HEK293 (cell line): ENCODE measurements at regions not wholly inside any gene's neighbourhood (a gene's known extent, or its start where the extent isn't known, plus 50 kb on each side); places are given as distances from the start of the nearest gene placed in this dataset.

ENCODE experiments used
- CTCF ChIA-PET: fragments of 350-600 bp; formaldehyde crosslinking; extraction: SDS; loops from one replicate; lab custom pipeline; 2021; ENCODE audit warnings: antibody characterized with exemption; lab: Yijun Ruan, JAX
- POLR2A ChIA-PET: fragments of 300-600 bp; formaldehyde crosslinking; extraction: SDS; loops from one replicate; lab custom pipeline; 2020; ENCODE audit warnings: antibody characterized with exemption, inconsistent platforms; lab: Yijun Ruan, JAX
- H3K27ac ChIP-seq: fragments of 200-500 bp; sonication (Bioruptor generic); 2 replicates; pipeline ENCODE4 v1.5.1; 2014; ENCODE audit warnings: low read depth, low read length, control low read depth, inconsistent platforms; ENCODE audit errors: extremely low read depth
- H3K36me3 ChIP-seq, 2 experiments: fragments of 200-500 bp in 1 of 2; sonication (Bioruptor generic) in 1 of 2; 1 replicate in 1 of 2; 2 replicates in 1 of 2; pipeline ENCODE4 v1.5.1; 2014 to 2017; ENCODE audit warnings: inconsistent platforms in 2 of 2, low read length in 2 of 2; ENCODE audit not compliant: control insufficient read depth in 2 of 2, insufficient read depth in 1 of 2
- H3K4me1 ChIP-seq: fragments of 200-500 bp; sonication (Bioruptor generic); 2 replicates; pipeline ENCODE4 v1.5.1; 2014; ENCODE audit warnings: mild to moderate bottlenecking, low read length, inconsistent platforms; ENCODE audit not compliant: control insufficient read depth, insufficient read depth
- H3K4me3 ChIP-seq: 2 replicates; pipeline ENCODE4 v1.5.1; 2011; ENCODE audit warnings: low read depth, mild to moderate bottlenecking, control low read depth, low read length, moderate library complexity
- H3K9me3 ChIP-seq: fragments of 200-500 bp; sonication (Bioruptor generic); 2 replicates; pipeline ENCODE4 v1.5.1; 2014; ENCODE audit warnings: low read depth, low read length, inconsistent platforms; ENCODE audit not compliant: control insufficient read depth, insufficient read depth
- FEZF1 ChIP-seq: fragments of 450-650 bp; formaldehyde crosslinking; IDR thresholded peaks from 2 replicates; pipeline ENCODE4 v1.5.1; 2016; ENCODE audit warnings: missing biosample characterization, missing genetic modification characterization
- MEIS1 ChIP-seq: sonication (generic); formaldehyde crosslinking; IDR thresholded peaks from 2 replicates; pipeline ENCODE4 v1.8.1; 2022; ENCODE audit warnings: missing genetic modification reagents, mild to moderate bottlenecking, borderline replicate concordance
- PRDM6 ChIP-seq: fragments of 450-650 bp; formaldehyde crosslinking; IDR thresholded peaks from 2 replicates; pipeline ENCODE4 v1.5.1; 2017; ENCODE audit warnings: missing biosample characterization, missing genetic modification characterization
- REST ChIP-seq: fragments of 450-650 bp; formaldehyde crosslinking; IDR thresholded peaks from 2 replicates; pipeline ENCODE4 v1.5.1; 2016; ENCODE audit warnings: missing biosample characterization, missing genetic modification characterization
- WT1 ChIP-seq: fragments of 450-650 bp; formaldehyde crosslinking; IDR thresholded peaks from 2 replicates; pipeline ENCODE4 v1.5.1; 2016; ENCODE audit warnings: missing biosample characterization, missing genetic modification characterization
- ZBTB44 ChIP-seq: fragments of 450-650 bp; IDR thresholded peaks from 2 replicates; pipeline ENCODE4 v1.5.1; 2018; ENCODE audit warnings: missing biosample characterization, mild to moderate bottlenecking, missing genetic modification characterization
- ZBTB49 ChIP-seq: fragments of 450-650 bp; formaldehyde crosslinking; IDR thresholded peaks from 2 replicates; pipeline ENCODE4 v1.5.1; 2016; ENCODE audit warnings: missing biosample characterization, missing genetic modification characterization, low read depth
- ZNF10 ChIP-seq: fragments of 450-650 bp; formaldehyde crosslinking; IDR thresholded peaks from 2 replicates; pipeline ENCODE4 v1.5.1; 2017; ENCODE audit warnings: missing biosample characterization, missing genetic modification characterization
- ZNF121 ChIP-seq: fragments of 450-650 bp; formaldehyde crosslinking; IDR thresholded peaks from 2 replicates; pipeline ENCODE4 v1.5.1; 2016; ENCODE audit warnings: missing biosample characterization, missing genetic modification characterization
- ZNF146 ChIP-seq: fragments of 450-650 bp; formaldehyde crosslinking; IDR thresholded peaks from 2 replicates; pipeline ENCODE4 v1.5.1; 2016; ENCODE audit warnings: missing biosample characterization, missing genetic modification characterization
- ZNF175 ChIP-seq: fragments of 450-650 bp; formaldehyde crosslinking; IDR thresholded peaks from 2 replicates; pipeline ENCODE4 v1.5.1; 2016; ENCODE audit warnings: missing biosample characterization, missing genetic modification characterization
- ZNF19 ChIP-seq: fragments of 450-650 bp; formaldehyde crosslinking; IDR thresholded peaks from 2 replicates; pipeline ENCODE4; 2016; ENCODE audit warnings: missing biosample characterization, missing genetic modification characterization, low read depth
- ZNF292 ChIP-seq: fragments of 450-650 bp; formaldehyde crosslinking; IDR thresholded peaks from 2 replicates; pipeline ENCODE4 v1.5.1; 2016; ENCODE audit warnings: low read depth, missing biosample characterization, missing genetic modification characterization, borderline replicate concordance
- ZNF302 ChIP-seq: fragments of 450-650 bp; formaldehyde crosslinking; IDR thresholded peaks from 2 replicates; pipeline ENCODE4 v1.5.1; 2016; ENCODE audit warnings: missing biosample characterization, missing genetic modification characterization, low read depth
- ZNF530 ChIP-seq: fragments of 450-650 bp; formaldehyde crosslinking; IDR thresholded peaks from 2 replicates; pipeline ENCODE4 v1.5.1; 2016; ENCODE audit warnings: low read depth, missing biosample characterization, missing genetic modification characterization
- ZNF558 ChIP-seq: fragments of 450-650 bp; formaldehyde crosslinking; IDR thresholded peaks from 2 replicates; pipeline ENCODE4 v1.5.1; 2016; ENCODE audit warnings: missing biosample characterization, missing genetic modification characterization
- ZNF785 ChIP-seq: fragments of 450-650 bp; formaldehyde crosslinking; IDR thresholded peaks from 2 replicates; pipeline ENCODE4 v1.5.1; 2016; ENCODE audit warnings: missing biosample characterization, missing genetic modification characterization
- ZNF792 ChIP-seq: fragments of 450-650 bp; formaldehyde crosslinking; IDR thresholded peaks from 2 replicates; pipeline ENCODE4 v1.5.1; 2016; ENCODE audit warnings: missing biosample characterization, missing genetic modification characterization
- ZNF837 ChIP-seq: fragments of 450-650 bp; formaldehyde crosslinking; IDR thresholded peaks from 2 replicates; pipeline ENCODE4 v1.5.1; 2016; ENCODE audit warnings: missing biosample characterization, missing genetic modification characterization
- ZSCAN16 ChIP-seq: fragments of 450-650 bp; formaldehyde crosslinking; IDR thresholded peaks from 2 replicates; pipeline ENCODE4 v1.5.1; 2016; ENCODE audit warnings: missing biosample characterization, missing genetic modification characterization
- TF ChIP-seq, protein P1 (sequence below): fragments of 450-650 bp; formaldehyde crosslinking; IDR thresholded peaks from 2 replicates; pipeline ENCODE4 v1.5.1; 2017; ENCODE audit warnings: missing biosample characterization, missing genetic modification characterization
- TF ChIP-seq, protein P2 (sequence below): fragments of 450-650 bp; formaldehyde crosslinking; IDR thresholded peaks from 2 replicates; pipeline ENCODE4 v1.5.1; 2016; ENCODE audit warnings: missing biosample characterization, missing genetic modification characterization

GRCh38 chr9:126165755-126166154 lies 160.9 kb upstream of the MVB12B start (continued):
- TF ChIP-seq, protein P1, sequence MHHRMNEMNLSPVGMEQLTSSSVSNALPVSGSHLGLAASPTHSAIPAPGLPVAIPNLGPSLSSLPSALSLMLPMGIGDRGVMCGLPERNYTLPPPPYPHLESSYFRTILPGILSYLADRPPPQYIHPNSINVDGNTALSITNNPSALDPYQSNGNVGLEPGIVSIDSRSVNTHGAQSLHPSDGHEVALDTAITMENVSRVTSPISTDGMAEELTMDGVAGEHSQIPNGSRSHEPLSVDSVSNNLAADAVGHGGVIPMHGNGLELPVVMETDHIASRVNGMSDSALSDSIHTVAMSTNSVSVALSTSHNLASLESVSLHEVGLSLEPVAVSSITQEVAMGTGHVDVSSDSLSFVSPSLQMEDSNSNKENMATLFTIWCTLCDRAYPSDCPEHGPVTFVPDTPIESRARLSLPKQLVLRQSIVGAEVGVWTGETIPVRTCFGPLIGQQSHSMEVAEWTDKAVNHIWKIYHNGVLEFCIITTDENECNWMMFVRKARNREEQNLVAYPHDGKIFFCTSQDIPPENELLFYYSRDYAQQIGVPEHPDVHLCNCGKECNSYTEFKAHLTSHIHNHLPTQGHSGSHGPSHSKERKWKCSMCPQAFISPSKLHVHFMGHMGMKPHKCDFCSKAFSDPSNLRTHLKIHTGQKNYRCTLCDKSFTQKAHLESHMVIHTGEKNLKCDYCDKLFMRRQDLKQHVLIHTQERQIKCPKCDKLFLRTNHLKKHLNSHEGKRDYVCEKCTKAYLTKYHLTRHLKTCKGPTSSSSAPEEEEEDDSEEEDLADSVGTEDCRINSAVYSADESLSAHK (tag by site-specific recombination): no peak
- no peak for TF ChIP-seq ZNF19 (tag by site-specific recombination)
- no peak for TF ChIP-seq REST (tag by site-specific recombination)
- no peak for TF ChIP-seq ZNF558 (tag by site-specific recombination)
- TF ChIP-seq ZNF785 (tag by site-specific recombination): no peak
- no peak for TF ChIP-seq ZBTB44
- TF ChIP-seq ZNF292 (tag by site-specific recombination): no peak
- TF ChIP-seq, protein P2, sequence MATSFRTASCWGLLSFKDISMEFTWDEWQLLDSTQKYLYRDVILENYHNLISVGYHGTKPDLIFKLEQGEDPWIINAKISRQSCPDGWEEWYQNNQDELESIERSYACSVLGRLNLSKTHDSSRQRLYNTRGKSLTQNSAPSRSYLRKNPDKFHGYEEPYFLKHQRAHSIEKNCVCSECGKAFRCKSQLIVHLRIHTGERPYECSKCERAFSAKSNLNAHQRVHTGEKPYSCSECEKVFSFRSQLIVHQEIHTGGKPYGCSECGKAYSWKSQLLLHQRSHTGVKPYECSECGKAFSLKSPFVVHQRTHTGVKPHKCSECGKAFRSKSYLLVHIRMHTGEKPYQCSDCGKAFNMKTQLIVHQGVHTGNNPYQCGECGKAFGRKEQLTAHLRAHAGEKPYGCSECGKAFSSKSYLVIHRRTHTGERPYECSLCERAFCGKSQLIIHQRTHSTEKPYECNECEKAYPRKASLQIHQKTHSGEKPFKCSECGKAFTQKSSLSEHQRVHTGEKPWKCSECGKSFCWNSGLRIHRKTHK: no peak
- TF ChIP-seq ZNF121: no peak
- no peak for TF ChIP-seq ZBTB49
- no peak for TF ChIP-seq ZNF175
- TF ChIP-seq MEIS1 (CRISPR knock-in tag): no peak
- TF ChIP-seq ZSCAN16 (tag by site-specific recombination): no peak

GRCh38 chr9:126166291-126166690 lies 160.3 kb upstream of the MVB12B start:
- ChIA-PET CTCF (no interaction called here), POLR2A (no interaction called here)
- Histone ChIP-seq H3K36me3 (no peaks in the 10 kb centered on the region), H3K4me1 (no peaks in the 10 kb centered on the region), H3K4me3 (no peak overlapping the region), H3K9me3 (no peaks in the 10 kb centered on the region), H3K27ac (no peak overlapping the region)
- TF ChIP-seq ZNF530 (tag by site-specific recombination) (no peak), ZNF792 (tag by site-specific recombination) (no peak), FEZF1 (no peak), WT1 (tag by site-specific recombination) (no peak), ZNF10 (tag by site-specific recombination) (no peak), ZNF837 (tag by site-specific recombination) (no peak), ZNF146 (tag by site-specific recombination) (no peak), PRDM6 (no peak), ZNF302 (tag by site-specific recombination) (no peak)
